Common myeloid progenitor, CD34-positive (primary cell): ENCODE measurements at regions not wholly inside any gene's neighbourhood (a gene's known extent, or its start where the extent isn't known, plus 50 kb on each side); places are given as distances from the start of the nearest gene placed in this dataset.

Source experiments
- CTCF ChIA-PET: fragments of 350-600 bp; sonication (Branson Sonifier 250); formaldehyde crosslinking; loops from one replicate; lab custom pipeline; 2021; ENCODE audit warnings: antibody characterized with exemption; lab: Charles Lee
- POLR2A ChIA-PET: fragments of 350-600 bp; sonication (Branson Sonifier 250); formaldehyde crosslinking; loops from one replicate; lab custom pipeline; 2021; ENCODE audit warnings: antibody characterized with exemption; lab: Charles Lee
- DNase-seq, 3 donors: peaks; one replicate each; pipeline versions ENCODE4 v3.0.0 to v3.0.0-alpha.2; 2013
- H3K27ac ChIP-seq, 2 experiments: 1 replicate in 1 of 2; 2 replicates in 1 of 2; pipeline ENCODE4 v1.7.0; 2013; ENCODE audit warnings: inconsistent platforms in 2 of 2, low read length in 2 of 2, mild to moderate bottlenecking in 2 of 2, low read depth in 1 of 2, moderate library complexity in 1 of 2; ENCODE audit not compliant: severe bottlenecking in 2 of 2, insufficient read depth in 1 of 2, poor library complexity in 1 of 2
- H3K27me3 ChIP-seq, 5 experiments: replicated peaks in 2 of 5; 1 replicate in 3 of 5; 2 replicates in 2 of 5; pipeline versions ENCODE4 v1.6.1 to v1.7.0; 2013; ENCODE audit warnings: low read length in 4 of 5, mild to moderate bottlenecking in 2 of 5, moderate library complexity in 2 of 5, inconsistent platforms in 1 of 5; ENCODE audit not compliant: insufficient read depth in 5 of 5, control insufficient read depth in 4 of 5
- H3K36me3 ChIP-seq, 4 experiments: 1 replicate in 2 of 4; 2 replicates in 2 of 4; pipeline versions ENCODE4 v1.6.1 to v1.7.0; 2013; ENCODE audit warnings: low read length in 3 of 4, control low read depth in 1 of 4, mild to moderate bottlenecking in 1 of 4; ENCODE audit not compliant: control insufficient read depth in 4 of 4, insufficient read depth in 4 of 4
- H3K4me1 ChIP-seq, 4 experiments: 1 replicate in 3 of 4; 2 replicates in 1 of 4; pipeline versions ENCODE4 v1.6.1 to v1.7.1; 2013; ENCODE audit warnings: low read length in 3 of 4, mild to moderate bottlenecking in 3 of 4, control low read depth in 1 of 4, inconsistent platforms in 1 of 4, moderate library complexity in 1 of 4; ENCODE audit not compliant: control insufficient read depth in 4 of 4, insufficient read depth in 4 of 4; ENCODE audit errors: control extremely low read depth in 1 of 4
- H3K4me3 ChIP-seq, 7 experiments: 1 replicate in 4 of 7; 2 replicates in 3 of 7; pipeline versions ENCODE4 v1.5.1 to v1.7.0; 2013; ENCODE audit warnings: mild to moderate bottlenecking in 7 of 7, low read length in 6 of 7, moderate library complexity in 6 of 7, inconsistent platforms in 2 of 7, low read depth in 2 of 7, control low read depth in 1 of 7; ENCODE audit not compliant: insufficient read depth in 4 of 7, control insufficient read depth in 1 of 7; ENCODE audit errors: extremely low read depth in 1 of 7
- H3K9me3 ChIP-seq, 5 experiments: 1 replicate in 4 of 5; 2 replicates in 1 of 5; pipeline versions ENCODE4 v1.6.1 to v1.7.1; 2013; ENCODE audit warnings: low read length in 4 of 5, mild to moderate bottlenecking in 2 of 5, inconsistent platforms in 1 of 5, low read depth in 1 of 5, moderate library complexity in 1 of 5; ENCODE audit not compliant: control insufficient read depth in 4 of 5, insufficient read depth in 2 of 5; ENCODE audit errors: control extremely low read depth in 1 of 5
- WGBS: methylation state at CpG from one replicate; pipeline ENCODE4 v1.1.5; 2013; ENCODE audit not compliant: insufficient coverage; 5-methylcytosine and 5-hydroxymethylcytosine counted together

DNA sequence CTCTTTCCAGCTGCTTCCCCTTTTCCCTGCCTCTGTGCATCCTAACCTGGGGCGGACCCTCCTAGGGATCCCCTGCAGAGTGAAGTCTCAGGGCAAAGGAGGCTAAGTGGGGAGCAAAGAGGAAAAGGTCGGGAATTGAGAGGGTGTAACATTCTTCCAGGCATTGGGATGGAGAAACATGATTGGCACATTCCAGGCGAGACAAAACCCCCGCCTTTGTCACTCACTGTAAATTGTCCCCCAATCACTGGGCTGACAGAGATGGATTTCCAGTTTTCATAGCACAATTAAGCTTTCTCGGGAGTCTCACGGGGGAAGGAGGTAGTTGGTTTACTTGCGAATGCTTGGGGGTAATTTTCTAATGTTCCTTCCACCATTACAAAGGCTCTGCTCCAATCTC lies 74.9 kb downstream of the MIAT start:
- no peak overlapping the region for H3K4me3 ChIP-seq
- 100% methylated on average over 3 of the region's 7 CpGs for WGBS
- POLR2A ChIA-PET, result no interaction called here

DNA sequence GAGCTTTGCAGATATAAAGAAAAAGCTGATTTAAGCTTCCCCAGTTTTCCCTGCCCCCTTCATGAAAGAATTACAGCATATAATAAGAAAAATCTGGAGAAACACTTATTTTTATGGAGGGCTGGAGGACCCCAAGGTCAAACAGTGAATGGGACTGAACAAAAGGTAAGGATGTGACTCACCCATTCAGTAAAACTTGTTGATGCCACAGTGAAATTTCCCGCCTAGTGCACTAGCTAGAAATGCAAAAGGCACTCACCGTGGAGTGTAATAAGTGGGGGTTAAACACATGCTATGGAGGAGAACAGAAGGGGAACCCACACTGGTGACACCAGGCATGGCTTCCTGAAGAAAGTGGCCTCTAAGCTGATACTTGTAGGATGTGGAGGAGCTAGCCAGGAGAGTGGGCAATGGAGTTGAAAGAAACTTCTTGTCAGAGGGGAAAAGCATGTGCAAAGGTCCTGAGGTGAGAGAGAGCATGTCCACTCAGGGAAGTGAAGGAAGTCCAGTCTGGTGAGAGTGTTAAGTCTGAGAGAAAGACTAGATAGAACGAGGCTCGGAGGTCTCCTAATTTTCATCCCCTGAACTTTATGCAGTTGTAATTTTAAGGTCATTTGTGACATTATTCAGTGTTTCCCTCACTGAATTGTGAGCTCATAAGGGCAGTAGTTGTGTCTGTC lies 77.1 kb downstream of the MIAT start:
- 100% methylated on average over 3 of the region's 4 CpGs for WGBS
- ChIA-PET CTCF (interaction anchor here (0.6 to 1.5 kb wide), 3 partner anchors 17 to 32 kb away, joined by 3 to 4 read pairs (median 3); no protein-coding TSS in a partner anchor), POLR2A (interaction anchor here (1.0 kb wide), 1 partner anchor 14 kb away, joined by 3 read pairs; no protein-coding TSS in a partner anchor)
- no peak for DNase-seq
- Histone ChIP-seq H3K9me3 (peaks cover 0 to 4% (median 0%) of the 10 kb centered on the region in 5 experiments), H3K4me1 (no peaks in the 10 kb centered on the region), H3K36me3 (peaks cover 0 to 18% (median 7%) of the 10 kb centered on the region in 4 experiments), H3K4me3 (no peak overlapping the region), H3K27me3 (no peaks in the 10 kb centered on the region), H3K27ac (no peak overlapping the region)

More for the DNA sequence above, 74.9 kb downstream of the MIAT start:
- Histone ChIP-seq H3K9me3 (peaks cover 0 to 4% (median 0%) of the 10 kb centered on the region in 5 experiments), H3K36me3 (peaks cover 0 to 29% (median 7%) of the 10 kb centered on the region in 4 experiments), H3K27me3 (no peaks in the 10 kb centered on the region), H3K4me1 (no peaks in the 10 kb centered on the region), H3K27ac (no peak overlapping the region)
- no peak for DNase-seq
- CTCF ChIA-PET, result interaction anchor here (1.2 kb wide), 1 partner anchor 23 kb away, joined by 3 read pairs; no protein-coding TSS in a partner anchor

DNA sequence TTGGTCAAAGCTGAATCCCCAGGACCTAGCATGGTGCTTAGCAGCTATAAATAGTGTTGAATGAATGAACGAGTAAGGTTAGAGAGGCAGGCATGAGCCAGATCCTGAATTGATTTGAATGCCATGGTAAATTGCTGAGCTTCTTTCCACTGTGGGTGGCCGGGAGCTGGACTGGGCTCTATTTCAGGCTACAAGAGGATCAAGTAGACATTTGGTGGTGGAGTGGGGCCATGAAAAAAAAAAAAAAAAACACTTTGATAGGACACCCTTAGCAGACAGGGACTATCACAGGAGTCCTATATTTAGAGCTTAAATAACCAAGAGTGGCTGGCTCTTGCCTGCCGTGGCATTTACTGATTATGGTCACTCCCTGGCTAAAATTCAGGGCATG lies 77.6 kb downstream of the MIAT start:
- H3K4me1 ChIP-seq, result no peaks in the 10 kb centered on the region
- no peaks in the 10 kb centered on the region for H3K27me3 ChIP-seq
- peaks cover 0 to 4% (median 0%) of the 10 kb centered on the region in 5 experiments for H3K9me3 ChIP-seq
- POLR2A ChIA-PET, result interaction anchor here (1.0 kb wide), 1 partner anchor 13 kb away, joined by 3 read pairs; no protein-coding TSS in a partner anchor
- H3K4me3 ChIP-seq, result no peak overlapping the region
- peaks cover 0 to 18% (median 7%) of the 10 kb centered on the region in 4 experiments for H3K36me3 ChIP-seq
- CTCF ChIA-PET, result interaction anchor here (0.6 to 1.5 kb wide), 3 partner anchors 17 to 33 kb away, joined by 3 to 4 read pairs (median 3); no protein-coding TSS in a partner anchor
- no peak overlapping the region for H3K27ac ChIP-seq
- no peak for DNase-seq
- WGBS, result 100% methylated on average over 3 of the region's 3 CpGs

DNA sequence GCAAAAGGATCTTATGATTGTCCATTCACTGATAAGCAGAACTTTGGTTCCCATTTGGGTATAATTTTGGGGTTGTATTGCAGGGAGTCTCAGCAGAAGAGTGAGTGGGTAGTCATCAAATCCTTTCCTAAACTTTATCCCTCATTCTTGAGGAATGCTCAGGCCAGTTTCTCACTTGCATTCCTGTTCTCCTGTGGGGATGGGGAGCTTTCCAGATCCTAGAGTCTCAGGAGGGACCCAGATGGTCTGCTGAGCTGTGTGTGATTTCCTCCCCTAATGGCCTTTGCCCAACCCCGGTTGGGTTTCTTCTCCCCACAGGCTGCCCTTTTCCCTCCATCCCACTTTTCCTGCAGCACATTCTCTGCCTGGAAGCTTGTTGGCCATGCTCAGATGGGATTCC lies 79.9 kb downstream of the MIAT start:
- POLR2A ChIA-PET, result no interaction called here
- Histone ChIP-seq H3K27ac (no peak overlapping the region), H3K9me3 (peaks cover 0 to 4% (median 0%) of the 10 kb centered on the region in 5 experiments), H3K4me1 (peaks cover 0 to 4% (median 3%) of the 10 kb centered on the region in 4 experiments), H3K4me3 (no peak overlapping the region), H3K36me3 (peaks cover 0 to 11% (median 5%) of the 10 kb centered on the region in 4 experiments), H3K27me3 (no peaks in the 10 kb centered on the region)
- no peak for DNase-seq
- CTCF ChIA-PET, result no interaction called here
- WGBS, result 100% methylated on average over 1 of the region's 1 CpG

DNA sequence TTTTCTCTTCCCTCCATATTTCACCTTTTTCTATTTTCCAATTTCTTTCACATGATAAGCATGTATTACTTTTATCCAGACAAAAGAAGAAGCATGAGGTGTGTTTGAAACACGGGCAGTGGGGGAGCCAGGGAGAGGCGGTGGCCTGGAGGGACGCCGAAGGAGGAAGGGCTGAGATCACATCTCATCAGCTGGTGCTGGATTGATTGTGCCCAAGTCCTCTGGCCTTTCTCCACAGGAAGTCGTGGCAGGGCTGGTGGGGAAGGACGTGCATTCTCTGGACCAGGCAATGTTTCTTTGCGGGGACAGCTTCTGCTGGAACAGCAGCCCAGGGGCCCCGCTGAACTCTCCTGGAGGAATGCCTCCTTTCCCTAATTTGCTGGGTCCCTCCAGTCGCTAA lies 82.9 kb downstream of the MIAT start:
- CTCF ChIA-PET, result no interaction called here
- WGBS, result 36% methylated on average over 8 of the region's 9 CpGs

DNA sequence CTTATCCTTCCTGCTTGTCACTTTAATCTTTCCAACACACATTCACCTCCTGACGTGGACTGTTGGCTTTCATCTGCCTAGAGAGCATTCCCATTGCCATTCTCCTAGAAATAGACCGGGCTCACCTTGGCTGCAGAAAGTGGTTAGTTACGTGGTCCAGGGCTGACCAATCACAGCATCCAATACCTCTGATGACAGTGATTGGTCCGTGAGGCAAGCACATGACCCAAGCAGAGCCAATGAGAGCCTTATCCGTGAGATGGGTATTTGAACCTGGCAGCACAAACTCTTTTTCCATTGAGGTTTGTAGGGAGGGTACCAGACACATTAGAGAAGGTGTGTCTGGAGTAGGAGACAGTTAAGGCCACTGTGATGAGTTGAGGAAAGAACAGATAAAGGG lies 85.8 kb downstream of the MIAT start:
- H3K9me3 ChIP-seq, result no peaks in the 10 kb centered on the region
- POLR2A ChIA-PET, result no interaction called here
- CTCF ChIA-PET, result no interaction called here
- 100% methylated on average over 4 of the region's 5 CpGs for WGBS
- no peak overlapping the region for H3K27ac ChIP-seq
- no peak for DNase-seq
- H3K36me3 ChIP-seq, result peaks cover 0 to 4% (median 0%) of the 10 kb centered on the region in 4 experiments
- no peak overlapping the region for H3K4me3 ChIP-seq
- H3K4me1 ChIP-seq, result peaks cover 0 to 4% (median 3%) of the 10 kb centered on the region in 4 experiments
- H3K27me3 ChIP-seq, result no peaks in the 10 kb centered on the region

More for the DNA sequence above, 82.9 kb downstream of the MIAT start:
- DNase-seq, result peak in 1 of 3 donors; percentile 17
- H3K36me3 ChIP-seq, result peaks cover 0 to 4% (median 0%) of the 10 kb centered on the region in 4 experiments
- peaks cover 0 to 4% (median 3%) of the 10 kb centered on the region in 4 experiments for H3K4me1 ChIP-seq
- POLR2A ChIA-PET, result no interaction called here
- no peak overlapping the region for H3K27ac ChIP-seq
- H3K9me3 ChIP-seq, result no peaks in the 10 kb centered on the region
- no peaks in the 10 kb centered on the region for H3K27me3 ChIP-seq
- no peak overlapping the region for H3K4me3 ChIP-seq
